ENCODE measurements at regions not wholly inside any gene's neighbourhood (a gene's known extent, or its start where the extent isn't known, plus 50 kb on each side); places are given as distances from the start of the nearest gene placed in this dataset.

DNA sequence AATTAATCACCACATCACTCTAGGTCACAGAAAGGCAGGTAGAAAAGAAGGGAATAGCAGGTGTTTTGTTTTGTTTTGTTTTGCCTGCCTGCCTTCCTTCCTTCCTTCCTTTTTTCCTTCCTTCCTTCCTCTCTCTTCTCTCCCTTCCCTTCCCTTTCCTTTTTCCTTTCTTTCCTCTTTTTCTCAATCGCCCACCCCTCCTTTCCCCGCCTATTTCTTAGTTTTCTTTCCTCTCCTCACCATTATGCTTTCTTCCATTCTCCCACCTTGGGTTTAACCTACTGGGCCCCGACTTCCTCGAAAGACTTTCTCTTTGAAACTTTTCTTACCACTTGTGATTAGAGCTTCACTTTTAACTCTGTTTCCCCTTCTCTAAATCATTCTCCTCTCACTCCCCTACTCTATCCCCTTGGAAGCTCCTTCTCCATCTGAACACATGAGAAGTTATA, 231.3 kb upstream of the CD180 start:
- TF ChIP-seq POLR2A (IDR thresholded peaks at IDR 0.05), result no peak
- TF ChIP-seq, protein P1, sequence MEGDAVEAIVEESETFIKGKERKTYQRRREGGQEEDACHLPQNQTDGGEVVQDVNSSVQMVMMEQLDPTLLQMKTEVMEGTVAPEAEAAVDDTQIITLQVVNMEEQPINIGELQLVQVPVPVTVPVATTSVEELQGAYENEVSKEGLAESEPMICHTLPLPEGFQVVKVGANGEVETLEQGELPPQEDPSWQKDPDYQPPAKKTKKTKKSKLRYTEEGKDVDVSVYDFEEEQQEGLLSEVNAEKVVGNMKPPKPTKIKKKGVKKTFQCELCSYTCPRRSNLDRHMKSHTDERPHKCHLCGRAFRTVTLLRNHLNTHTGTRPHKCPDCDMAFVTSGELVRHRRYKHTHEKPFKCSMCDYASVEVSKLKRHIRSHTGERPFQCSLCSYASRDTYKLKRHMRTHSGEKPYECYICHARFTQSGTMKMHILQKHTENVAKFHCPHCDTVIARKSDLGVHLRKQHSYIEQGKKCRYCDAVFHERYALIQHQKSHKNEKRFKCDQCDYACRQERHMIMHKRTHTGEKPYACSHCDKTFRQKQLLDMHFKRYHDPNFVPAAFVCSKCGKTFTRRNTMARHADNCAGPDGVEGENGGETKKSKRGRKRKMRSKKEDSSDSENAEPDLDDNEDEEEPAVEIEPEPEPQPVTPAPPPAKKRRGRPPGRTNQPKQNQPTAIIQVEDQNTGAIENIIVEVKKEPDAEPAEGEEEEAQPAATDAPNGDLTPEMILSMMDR (IDR thresholded peaks at IDR 0.05), result no peak
